PFSK-1 (cell line): ENCODE measurements at regions not wholly inside any gene's neighbourhood (a gene's known extent, or its start where the extent isn't known, plus 50 kb on each side); places are given as distances from the start of the nearest gene placed in this dataset.

Source experiments
- POLR2AphosphoS5 ChIP-seq: IDR thresholded peaks from 2 replicates; pipeline ENCODE4 v1.6.1; 2012; ENCODE audit warnings: low read depth, mild to moderate bottlenecking, control low read depth, low read length, moderate library complexity
- TAF1 ChIP-seq: IDR thresholded peaks from 2 replicates; pipeline ENCODE4 v1.6.1; 2012; ENCODE audit warnings: low read length, control low read depth, borderline replicate concordance; ENCODE audit not compliant: insufficient read depth

- TF ChIP-seq POLR2AphosphoS5: no peak
- TF ChIP-seq TAF1: no peak
Measured at GRCh38 chr9:107155244-107155817, 127.7 kb upstream of the RAD23B start.
